Kidney glomerular epithelial cell (primary cell): ENCODE measurements at regions not wholly inside any gene's neighbourhood (a gene's known extent, or its start where the extent isn't known, plus 50 kb on each side); places are given as distances from the start of the nearest gene placed in this dataset.
"Not testable (repeated sequence)": the region's sequence is repeated elsewhere in the genome, so short reads cannot be mapped to it uniquely, and the experiment has no call there.

Source experiments
- DNase-seq: peaks from one replicate; lab custom pipeline; 2025; lab: John Stamatoyannopoulos, UW

GRCh38 chr10:15428681-15429080, 57.6 kb upstream of the FAM171A1 start:
- no peak for DNase-seq

GRCh38 chr10:15427843-15428414, 56.8 kb upstream of the FAM171A1 start:
- peak; percentile 65 for DNase-seq

GRCh38 chr10:15426558-15426957, 55.5 kb upstream of the FAM171A1 start:
- DNase-seq, result no peak

GRCh38 chr10:15426115-15426514, 55.0 kb upstream of the FAM171A1 start:
- DNase-seq, result no peak

- not testable (repeated sequence) for DNase-seq
These were observed 50.8 kb upstream of the FAM171A1 start for GRCh38 chr10:15421875-15422274.
